Body of pancreas (tissue), 4 donors: ENCODE measurements at regions not wholly inside any gene's neighbourhood (a gene's known extent, or its start where the extent isn't known, plus 50 kb on each side); places are given as distances from the start of the nearest gene placed in this dataset.

Experiments
- POLR2A ChIP-seq, 3 donors: fragments of 450-650 bp; IDR thresholded peaks; one replicate each; pipeline ENCODE4 v1.6.1; 2016; ENCODE audit warnings: antibody characterized with exemption in 3 of 3, mild to moderate bottlenecking in 2 of 3
- TF ChIP-seq, protein P1 (sequence below), 7 experiments: fragments of 450-650 bp in 4 of 7; fragments of 200-600 bp in 3 of 7; sonication (generic) in 3 of 7; IDR thresholded peaks; one replicate each; pipeline ENCODE4 v1.5.1; 2016 to 2019; ENCODE audit warnings: antibody characterized with exemption in 7 of 7

DNA sequence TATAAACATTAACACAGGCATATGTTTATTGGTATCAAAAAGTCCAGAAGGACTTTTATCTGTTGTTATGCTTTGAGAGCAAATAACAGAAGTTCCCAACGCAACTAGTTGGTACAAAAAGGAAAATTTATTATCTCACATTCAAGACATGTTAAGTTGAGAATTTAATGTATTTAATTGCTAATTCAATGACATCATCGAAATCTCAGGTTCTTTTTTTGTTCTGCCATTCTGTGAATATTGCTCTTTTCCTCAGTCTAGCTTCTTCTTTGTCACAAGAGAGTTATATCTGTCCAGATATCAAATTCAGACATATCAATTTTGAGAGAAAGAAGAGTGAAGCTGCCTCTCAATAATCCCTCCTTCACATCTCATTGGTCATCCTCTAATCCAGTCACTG is 307.6 kb upstream of the PCSK5 start:
- TF ChIP-seq, protein P1, sequence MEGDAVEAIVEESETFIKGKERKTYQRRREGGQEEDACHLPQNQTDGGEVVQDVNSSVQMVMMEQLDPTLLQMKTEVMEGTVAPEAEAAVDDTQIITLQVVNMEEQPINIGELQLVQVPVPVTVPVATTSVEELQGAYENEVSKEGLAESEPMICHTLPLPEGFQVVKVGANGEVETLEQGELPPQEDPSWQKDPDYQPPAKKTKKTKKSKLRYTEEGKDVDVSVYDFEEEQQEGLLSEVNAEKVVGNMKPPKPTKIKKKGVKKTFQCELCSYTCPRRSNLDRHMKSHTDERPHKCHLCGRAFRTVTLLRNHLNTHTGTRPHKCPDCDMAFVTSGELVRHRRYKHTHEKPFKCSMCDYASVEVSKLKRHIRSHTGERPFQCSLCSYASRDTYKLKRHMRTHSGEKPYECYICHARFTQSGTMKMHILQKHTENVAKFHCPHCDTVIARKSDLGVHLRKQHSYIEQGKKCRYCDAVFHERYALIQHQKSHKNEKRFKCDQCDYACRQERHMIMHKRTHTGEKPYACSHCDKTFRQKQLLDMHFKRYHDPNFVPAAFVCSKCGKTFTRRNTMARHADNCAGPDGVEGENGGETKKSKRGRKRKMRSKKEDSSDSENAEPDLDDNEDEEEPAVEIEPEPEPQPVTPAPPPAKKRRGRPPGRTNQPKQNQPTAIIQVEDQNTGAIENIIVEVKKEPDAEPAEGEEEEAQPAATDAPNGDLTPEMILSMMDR (IDR thresholded peaks at IDR 0.05): no peak
- no peak for TF ChIP-seq POLR2A (IDR thresholded peaks at IDR 0.05)
